GM19463 (cell line): ENCODE measurements at regions not wholly inside any gene's neighbourhood (a gene's known extent, or its start where the extent isn't known, plus 50 kb on each side); places are given as distances from the start of the nearest gene placed in this dataset.
"Not testable (repeated sequence)": the region's sequence is repeated elsewhere in the genome, so short reads cannot be mapped to it uniquely, and the experiment has no call there.

Source experiments
- ATAC-seq: cut with Tn5 transposase; IDR thresholded peaks from one replicate; pipeline ENCODE4 v1.9.1; 2021; ENCODE audit warnings: mild to moderate bottlenecking, moderate library complexity; ENCODE audit not compliant: unreplicated experiment

DNA sequence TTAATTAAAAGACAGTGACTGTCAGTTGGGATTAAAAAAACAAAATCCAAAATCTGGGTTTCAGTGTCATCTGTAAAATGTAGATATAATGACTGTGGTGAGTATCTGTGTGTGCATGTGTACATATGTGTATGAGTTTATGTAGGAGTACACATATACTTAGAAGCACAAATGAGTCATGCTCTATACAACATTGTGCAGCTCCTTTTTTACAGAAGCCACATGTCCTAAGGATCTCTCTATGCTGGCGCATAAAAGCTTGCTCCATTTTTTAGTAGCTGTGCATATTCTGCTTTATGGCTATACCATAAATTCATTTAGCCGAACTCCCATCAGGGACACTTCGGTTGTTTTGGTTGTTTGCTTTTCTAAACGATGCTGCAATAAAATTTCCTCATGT lies 125.2 kb upstream of the EEF2KMT start:
- ATAC-seq = no peak

DNA sequence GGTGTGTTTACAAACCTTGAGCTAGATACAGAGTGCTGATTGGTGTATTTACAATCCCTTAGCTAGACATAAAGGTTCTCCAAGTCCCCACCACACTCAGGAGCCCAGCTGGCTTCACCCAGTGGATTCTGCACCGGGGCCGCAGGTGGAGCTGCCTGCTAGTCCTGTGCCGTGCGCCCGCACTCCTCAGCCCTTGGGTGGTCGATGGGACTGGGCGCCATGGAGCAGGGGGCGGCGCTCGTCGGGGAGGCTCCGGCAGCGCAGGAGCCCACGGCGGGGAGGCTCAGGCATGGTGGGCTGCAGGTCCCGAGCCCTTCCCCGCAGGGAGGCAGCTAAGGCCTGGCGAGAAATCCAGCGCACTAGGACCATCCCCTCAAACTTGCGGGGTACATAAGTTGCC lies 124.2 kb upstream of the EEF2KMT start:
- ATAC-seq = not testable (repeated sequence)

DNA sequence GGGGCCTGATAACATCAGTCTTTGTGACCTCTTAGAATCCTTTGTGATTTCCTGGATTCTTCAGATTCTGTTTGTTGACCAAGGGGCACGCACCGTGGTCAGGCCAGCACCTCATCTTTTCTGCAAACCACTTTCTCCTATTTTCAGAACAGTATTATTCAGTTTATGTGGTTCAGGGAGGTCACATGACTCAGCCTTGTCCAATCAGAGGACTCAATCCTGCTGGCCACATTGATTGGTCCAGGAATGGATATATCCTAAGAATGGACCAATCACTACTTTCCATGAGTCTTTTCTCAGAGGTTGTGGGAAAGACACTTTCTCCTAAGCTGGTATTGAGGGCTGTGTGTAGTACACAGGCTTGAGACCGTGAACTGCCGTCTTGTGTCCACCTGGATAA lies 123.1 kb upstream of the EEF2KMT start:
- ATAC-seq = no peak

DNA sequence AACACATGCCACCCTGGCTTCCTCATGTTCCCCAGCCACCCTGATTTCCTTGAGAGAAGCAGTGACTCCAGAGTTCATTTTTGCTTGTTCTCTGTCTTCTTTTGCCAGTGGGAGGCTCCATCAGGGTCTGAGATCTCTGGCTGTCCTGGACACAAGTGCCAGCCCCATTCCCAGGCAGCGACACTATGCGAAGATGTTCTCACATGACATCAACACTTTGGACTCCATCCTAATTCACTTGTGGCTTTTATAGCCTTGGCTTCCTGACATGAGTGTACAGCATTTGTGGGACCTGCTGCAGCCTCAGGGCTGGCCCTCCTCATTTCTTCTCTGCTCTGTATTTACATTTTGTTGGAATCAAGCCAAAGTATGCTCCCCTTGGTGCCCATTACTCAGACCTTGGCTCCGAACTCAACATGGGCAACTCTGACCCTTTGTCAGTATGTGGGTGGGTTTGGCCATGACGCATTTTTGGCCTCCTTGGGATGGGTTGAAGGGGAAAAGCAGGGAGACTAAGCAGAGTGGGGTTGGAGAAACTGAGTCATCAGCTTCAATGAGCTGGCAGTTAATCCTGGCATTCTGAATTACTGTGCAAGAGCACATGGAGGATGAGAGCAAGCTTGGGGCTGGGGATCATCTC lies 119.0 kb upstream of the EEF2KMT start:
- no peak for ATAC-seq

DNA sequence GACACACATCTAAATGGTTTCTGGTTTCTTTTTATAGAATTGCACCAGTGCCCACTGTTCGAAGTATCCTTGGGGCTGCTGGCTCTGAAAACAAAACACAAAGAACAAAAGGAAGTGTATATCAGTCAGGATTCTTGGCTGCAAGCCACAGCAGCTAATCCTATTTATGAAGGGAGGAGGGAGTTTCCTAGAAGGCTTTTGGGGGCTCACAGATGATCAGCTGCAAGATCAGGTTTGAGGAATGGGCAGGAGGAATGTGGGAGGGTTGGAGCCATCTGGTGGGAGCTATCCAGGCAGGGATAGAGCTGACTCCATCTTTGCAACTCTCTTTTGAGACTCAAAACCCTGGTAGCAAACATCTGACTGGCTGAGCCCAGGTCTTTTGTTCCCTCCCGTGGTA lies 118.3 kb upstream of the EEF2KMT start:
- no peak for ATAC-seq

DNA sequence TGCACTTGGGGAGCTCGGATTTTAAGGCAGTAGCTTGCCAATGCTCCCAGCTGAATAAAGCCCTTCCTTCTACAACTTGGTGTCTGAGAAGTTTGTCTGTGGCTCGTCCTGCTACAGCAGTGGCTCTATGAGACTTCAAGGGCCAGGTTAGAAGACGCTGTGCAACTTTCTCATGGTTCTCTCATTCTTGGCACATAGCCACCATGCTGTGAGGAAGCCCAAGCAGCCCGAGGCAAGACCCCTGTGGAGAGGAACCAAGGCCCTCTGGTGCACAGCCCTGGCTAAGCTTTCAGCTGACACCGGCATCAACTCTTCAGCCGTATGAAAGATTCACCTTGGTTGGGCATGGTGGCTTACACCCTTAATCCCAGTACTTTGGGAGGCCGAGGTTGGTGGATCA lies 116.9 kb upstream of the EEF2KMT start:
- no peak for ATAC-seq

DNA sequence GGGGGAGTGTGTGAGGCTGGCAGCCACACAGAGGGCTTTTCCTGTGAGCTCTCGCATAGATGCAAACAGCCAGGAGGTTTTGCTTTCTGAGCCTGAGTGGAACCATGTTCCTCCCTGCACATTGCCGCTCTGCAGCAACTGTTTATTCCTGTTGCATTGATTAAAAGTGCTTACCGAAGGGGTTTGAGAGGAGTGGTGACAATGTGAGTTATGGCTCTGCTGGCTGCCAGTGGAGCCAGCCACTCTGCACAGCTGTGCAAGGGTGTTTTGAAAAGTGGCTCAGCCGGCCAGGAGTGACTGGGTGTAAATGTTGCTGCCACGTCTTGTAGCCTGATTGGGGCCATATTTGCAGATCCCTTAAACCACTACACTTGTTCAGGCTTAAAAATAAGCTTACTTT lies 114.9 kb upstream of the EEF2KMT start:
- not testable (repeated sequence) for ATAC-seq

DNA sequence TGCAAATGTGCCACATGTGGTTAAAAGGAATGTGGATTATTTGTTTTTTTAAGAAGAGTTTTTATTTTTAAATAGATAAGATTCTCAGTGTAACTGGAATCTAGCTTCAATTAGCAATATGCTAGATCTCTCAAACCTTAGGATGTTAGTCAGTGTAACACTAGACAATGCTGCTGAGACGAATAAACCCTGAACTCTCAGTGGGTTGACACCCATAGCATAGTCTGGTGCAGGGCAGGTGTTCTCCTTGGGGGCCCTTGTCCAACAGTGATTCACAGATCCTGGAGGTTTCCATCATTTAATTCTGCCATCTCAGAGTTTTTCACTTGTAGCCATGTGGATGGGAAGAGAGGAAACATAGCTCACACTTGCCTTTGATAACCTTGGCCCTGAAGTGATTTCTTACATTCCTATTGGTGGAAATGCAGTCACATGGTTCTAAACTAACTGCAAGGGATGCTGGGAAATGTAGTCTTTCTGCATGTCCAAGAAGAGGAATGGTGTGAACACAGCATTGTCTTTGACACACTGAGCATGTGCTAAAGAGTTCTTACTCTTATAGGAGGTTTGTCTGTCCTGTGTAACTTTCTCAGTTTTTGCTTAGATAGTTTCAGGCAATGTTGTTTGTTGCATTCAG lies 110.4 kb upstream of the EEF2KMT start:
- ATAC-seq = not testable (repeated sequence)

DNA sequence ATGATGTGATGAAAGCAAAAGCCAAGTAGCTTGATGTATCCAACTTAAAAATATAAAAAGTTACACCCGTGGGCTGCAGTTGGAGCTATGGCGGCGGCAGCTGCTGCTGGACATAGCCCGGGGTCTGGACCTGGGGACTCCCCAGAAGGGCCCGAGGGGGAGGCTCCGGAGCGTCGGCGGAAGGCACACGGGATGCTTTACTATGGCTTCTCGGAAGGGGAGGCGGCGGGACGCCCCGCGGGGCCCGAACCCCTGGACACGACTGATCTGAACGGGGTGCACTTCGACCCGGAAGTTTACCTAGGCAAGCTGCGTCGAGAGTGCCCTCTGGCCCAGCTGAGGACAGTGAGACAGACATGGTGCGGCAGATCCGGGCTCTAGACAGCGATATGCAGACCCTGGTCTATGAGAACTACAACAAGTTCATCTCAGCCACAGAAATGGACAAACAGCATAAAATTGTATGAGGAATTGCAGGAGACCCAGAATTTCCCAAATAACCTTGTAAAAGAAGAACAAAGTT lies 109.5 kb upstream of the EEF2KMT start:
- ATAC-seq = no peak

DNA sequence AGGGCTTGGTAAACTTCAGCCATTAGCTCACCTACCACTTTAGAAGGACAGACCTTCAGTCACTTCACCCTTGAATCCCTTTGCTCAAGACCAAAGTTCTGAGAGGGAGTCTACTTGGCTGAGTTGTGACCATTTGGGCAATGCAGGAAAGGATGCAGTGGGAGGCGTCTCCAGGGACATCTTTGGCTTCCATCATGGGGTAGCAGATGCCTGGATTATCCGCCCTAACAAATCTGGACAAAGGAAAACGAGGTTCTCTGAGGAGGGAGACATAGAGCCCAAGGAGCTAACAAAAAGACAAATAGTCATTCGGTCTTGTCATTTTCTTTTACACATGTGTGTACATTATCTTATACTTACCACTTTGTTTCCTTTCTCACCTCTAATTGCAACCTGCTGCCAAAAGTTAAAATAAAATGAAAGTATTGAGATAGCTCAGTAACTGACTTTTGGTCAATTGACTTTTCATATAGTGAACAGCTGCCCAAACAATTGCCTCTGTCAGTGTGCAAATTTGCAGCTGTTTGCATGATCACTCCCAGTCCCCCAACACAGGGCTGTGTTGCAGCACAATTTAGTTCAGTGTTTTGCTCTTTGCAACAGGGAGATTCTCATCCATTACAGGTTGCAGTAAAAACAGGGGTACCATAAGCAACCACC lies 108.9 kb upstream of the EEF2KMT start:
- no peak for ATAC-seq

DNA sequence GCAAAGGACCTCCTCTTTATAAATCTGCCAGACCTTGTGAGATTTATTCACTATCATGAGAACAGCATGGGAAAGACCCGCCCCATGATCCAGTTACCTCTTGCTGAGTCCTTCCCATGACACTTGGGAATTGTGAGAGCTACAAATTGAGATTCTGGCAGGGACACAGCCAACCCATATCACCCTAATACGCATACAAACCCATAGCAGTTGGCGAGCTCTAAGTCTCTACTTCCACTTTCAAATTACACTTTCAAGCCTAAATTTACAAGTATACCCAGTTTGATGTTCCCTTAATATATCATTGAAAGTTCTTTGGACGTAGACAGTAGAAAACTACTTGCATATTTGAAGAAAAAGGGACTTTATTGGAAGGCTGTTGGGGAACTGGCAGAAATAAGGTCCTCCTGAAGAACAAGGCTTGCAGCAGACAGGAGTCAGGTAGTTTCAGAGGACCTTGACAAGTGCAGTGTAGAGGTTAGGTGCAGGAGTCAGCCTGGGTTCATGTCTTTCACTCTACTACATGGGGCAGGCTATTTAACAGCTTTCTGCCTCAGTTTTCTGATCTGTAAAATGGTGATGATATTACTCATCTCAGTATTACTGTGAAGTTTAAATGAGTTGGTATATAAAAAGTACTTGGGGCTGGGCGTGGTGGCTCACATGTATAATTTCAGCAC lies 107.9 kb upstream of the EEF2KMT start:
- no peak for ATAC-seq

DNA sequence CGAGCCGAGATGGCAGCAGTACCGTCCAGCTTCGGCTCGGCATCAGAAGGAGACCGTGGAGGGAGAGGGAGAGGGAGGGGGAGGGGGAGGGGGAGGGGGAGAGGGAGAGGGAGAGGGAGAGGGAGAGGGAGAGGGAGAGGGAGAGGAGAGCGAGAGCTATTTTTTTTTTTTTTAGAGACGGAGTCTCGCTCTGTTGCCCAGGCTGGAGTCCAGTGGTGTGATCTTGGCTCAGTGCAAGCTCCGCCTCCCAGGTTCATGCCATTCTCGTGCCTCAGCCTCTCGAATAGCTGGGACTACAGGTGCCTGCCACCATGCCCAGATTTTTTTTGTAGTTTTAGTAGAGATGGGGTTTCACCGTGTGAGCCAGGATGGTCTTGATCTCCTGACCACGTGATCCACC lies 106.1 kb upstream of the EEF2KMT start:
- ATAC-seq = not testable (repeated sequence)

DNA sequence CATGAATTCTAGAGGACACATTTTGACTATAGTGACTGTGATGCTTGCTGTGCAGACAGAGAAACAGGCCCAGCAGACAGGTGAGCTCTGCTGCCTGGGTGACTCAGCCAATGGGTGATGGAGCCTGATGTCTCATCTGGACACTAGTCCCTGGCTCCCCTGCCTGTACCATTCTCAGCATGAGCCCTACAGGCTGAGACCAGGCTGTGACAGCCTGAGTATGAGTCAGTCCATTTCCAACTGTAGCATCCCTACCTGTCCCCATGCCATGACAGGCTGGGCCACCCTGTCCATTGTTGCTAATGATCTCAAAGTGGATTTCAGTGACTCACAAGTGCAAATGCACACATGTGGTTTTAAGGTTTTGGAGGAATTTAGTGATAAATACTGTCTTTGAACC lies 102.5 kb upstream of the EEF2KMT start:
- no peak for ATAC-seq

DNA sequence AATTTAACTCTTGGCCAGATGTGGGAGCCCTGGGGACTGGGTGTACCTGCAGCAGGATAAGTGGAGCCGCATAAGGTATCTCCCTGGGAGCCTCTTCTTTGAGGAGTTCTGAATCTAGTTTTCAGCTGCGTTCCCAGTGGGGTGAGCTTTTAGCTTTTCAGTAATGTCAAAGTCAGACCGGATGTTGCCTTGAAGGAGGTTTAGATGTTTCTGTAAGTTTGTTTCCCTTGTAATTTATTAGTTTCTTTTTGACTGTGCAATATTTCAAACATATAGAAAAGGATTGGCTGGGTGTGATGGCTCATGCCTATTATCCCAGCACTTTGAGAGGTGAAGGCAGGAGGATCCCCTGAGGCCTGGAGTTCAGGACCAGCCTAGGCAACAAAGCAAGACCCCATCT lies 98.6 kb upstream of the EEF2KMT start:
- ATAC-seq = no peak

DNA sequence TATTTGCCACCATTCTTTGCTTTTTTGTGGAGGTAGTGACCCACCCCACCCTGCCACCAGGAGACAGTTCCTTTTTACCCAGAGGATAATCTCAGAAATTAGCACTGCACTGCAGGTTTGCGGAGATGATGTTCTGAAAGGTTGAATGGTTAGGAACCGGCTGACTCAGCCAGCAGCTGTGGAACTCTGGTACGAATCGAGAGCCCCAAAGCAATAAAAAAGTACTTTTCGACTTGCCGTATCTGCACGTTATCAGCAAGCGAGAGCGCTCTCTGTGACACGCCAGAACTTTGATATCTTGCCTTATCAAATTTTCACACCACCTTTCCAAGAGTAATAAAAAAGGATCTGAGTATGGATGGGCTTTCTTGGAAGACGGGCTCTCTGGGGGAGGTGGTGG lies 96.3 kb upstream of the EEF2KMT start:
- no peak for ATAC-seq

DNA sequence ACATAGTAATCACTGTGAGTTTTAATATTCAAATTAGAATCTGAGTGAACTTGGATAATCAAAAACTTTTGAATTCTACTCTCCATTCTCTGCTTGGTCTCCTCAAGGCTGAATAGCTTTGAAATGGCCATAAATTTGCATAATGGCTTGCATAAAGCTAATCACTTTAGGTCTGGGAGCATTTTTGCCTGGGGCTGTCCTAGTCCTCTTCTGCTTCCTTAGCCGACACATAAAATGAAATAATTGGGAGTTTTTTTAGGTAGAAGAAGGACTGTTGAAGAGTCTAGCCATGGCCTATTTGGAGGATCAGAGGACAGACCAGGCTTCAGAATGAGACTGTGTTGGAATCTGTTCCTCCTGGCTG lies 91.4 kb upstream of the EEF2KMT start:
- no peak for ATAC-seq

DNA sequence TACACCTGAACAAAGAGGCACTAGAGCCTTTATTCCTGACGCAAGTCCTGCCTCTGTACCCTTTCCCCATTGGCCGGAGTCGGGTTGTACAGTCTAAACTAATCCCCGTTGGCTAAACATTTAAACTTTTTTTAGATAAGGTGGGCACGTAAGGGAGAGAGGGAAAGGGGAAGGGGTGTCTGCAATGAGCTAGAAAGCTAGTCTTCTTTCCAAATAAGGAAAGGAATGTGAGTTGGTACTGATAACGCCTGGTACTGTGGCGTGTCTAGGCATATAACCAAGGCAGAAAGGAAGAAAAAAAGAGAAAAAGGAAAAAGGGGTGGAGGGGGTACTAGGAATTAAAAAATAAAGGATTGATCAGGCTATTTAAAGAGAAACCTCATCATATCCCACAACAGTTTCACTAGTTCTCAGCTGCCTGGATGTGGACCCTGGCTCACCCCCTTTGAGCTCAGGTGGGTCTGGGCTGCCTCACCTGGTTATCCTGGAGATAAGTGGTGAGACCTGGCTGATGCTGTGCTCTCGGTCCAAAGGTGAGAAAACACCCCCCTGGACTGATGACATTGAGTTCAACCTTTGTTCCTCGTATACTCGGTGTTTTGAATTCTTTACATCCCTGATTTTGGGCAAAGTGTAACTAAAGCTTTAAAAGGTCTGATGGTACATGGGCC lies 90.9 kb upstream of the EEF2KMT start:
- no peak for ATAC-seq

DNA sequence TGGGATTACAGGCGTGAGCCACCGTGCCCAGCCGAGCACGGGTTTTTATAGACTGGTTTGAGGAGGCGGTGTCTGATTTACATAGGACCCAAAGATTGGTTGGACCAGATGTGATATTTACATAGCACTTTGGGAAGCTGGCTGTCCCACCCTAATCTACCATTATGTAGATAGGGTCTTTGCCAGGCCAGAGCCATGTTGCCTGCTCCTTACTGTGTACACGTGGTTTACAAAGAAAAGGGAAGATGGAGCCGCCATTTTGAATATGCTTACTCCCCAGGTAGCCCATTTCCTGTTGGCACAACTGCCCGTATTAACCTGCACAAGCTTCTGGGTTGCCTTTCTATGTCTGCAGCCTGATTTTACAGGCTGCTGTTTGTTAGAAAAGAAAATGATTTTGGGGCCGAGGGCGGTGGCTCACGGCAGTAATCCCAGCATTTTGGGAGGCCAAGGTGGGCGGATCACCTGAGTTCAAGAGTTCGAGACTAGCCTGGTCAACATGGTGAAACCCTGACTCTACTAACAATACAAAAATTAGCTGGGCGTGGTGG lies 89.9 kb upstream of the EEF2KMT start:
- ATAC-seq = no peak

DNA sequence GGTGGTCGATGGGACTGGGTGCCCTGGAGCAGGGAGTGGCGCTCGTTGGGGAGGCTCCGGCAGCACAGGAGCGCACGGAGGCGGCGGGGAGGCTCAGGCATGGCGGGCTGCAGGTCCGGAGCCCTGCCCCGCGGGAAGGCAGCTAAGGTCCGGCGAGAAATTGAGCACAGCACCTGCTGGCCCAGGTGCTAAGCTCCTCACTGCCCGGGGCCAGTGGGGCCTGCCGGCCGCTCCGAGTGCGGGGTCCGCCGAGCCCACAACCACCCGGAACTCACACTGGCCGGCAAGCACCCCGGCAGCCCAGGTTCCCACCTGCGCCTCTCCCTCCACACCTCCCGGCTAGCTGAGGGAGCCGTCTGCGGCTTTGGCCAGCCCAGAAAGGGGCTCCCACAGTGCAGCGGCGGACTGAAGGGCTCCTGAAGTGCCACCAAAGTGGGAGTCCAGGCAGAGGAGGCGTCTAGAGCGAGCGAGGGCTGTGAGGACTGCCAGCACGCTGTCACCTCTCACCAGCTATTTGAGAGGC lies 88.8 kb upstream of the EEF2KMT start:
- no peak for ATAC-seq

DNA sequence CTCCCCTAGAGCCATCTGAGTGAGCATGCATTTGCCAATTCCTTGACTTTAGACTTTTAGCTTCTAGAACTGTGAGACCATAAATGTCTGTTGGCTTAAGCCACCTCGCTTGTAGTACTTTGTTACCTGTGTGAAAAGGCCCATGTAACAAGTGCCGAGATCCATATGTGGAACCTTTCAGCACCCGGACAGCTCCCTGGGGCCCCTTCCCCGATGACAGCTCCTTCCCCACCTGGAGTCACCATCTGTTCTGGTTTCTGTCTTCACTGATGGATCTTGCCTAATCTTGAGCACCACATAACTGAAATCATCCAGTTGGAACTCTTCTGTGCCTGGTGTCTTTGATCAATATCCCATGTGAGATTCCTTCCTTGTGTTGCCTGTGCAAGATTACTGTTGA lies 78.9 kb upstream of the EEF2KMT start:
- no peak for ATAC-seq

DNA sequence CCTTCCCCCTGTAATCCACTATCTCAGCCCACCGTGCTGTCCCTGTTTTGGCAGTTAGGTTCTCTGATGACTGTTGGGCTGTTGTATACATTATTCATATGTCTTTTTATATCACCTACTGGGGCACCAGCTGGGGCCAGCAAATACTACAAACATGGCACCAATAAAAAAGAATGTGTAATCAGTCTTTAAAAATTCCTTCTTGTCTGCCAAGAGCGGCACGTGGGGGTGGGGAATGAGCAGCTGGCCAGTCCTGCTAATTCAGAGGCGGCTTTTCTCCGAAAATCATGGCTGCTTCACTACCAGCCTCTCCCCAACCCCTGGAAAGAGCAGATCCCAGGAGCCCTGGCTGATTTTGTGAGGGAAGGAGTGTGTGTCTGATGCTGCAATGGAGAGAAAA lies 77.7 kb upstream of the EEF2KMT start:
- ATAC-seq = no peak
